CD14-positive monocyte (primary cell): ENCODE measurements at regions not wholly inside any gene's neighbourhood (a gene's known extent, or its start where the extent isn't known, plus 50 kb on each side); places are given as distances from the start of the nearest gene placed in this dataset.

ENCODE experiments used
- DNase-seq, 3 donors: peaks; one replicate each; pipeline ENCODE4 v3.0.0-alpha.2; 2011 to 2022
- H2AFZ ChIP-seq: 2 replicates; pipeline ENCODE4 v1.6.0; 2012; ENCODE audit warnings: mild to moderate bottlenecking, low read depth, low read length, inconsistent platforms; ENCODE audit not compliant: insufficient read depth, poor library complexity, severe bottlenecking
- H3K27ac ChIP-seq, 2 donors: 1 replicate in 1 of 2; 2 replicates in 1 of 2; pipeline ENCODE4 v1.5.1; 2012 to 2013; ENCODE audit warnings: low read length in 2 of 2, control low read depth in 1 of 2, inconsistent platforms in 1 of 2, low read depth in 1 of 2, mild to moderate bottlenecking in 1 of 2
- H3K27me3 ChIP-seq, 2 donors: one replicate each; pipeline versions ENCODE4 v1.6.0 to v1.6.1; 2011 to 2013; ENCODE audit warnings: low read length in 2 of 2; ENCODE audit not compliant: control insufficient read depth in 2 of 2, insufficient read depth in 2 of 2
- H3K36me3 ChIP-seq, 2 donors: replicated peaks in 1 of 2; 1 replicate in 1 of 2; 2 replicates in 1 of 2; pipeline versions ENCODE4 v1.5.1 to v1.6.1; 2012 to 2013; ENCODE audit warnings: low read length in 2 of 2, control low read depth in 1 of 2, inconsistent platforms in 1 of 2, mild to moderate bottlenecking in 1 of 2; ENCODE audit not compliant: insufficient read depth in 2 of 2, control insufficient read depth in 1 of 2
- H3K4me1 ChIP-seq, 2 donors: 1 replicate in 1 of 2; 2 replicates in 1 of 2; pipeline versions ENCODE4 v1.5.1 to v1.6.1; 2012 to 2013; ENCODE audit warnings: low read length in 2 of 2, control low read depth in 1 of 2, inconsistent platforms in 1 of 2, mild to moderate bottlenecking in 1 of 2, moderate library complexity in 1 of 2; ENCODE audit not compliant: insufficient read depth in 2 of 2, control insufficient read depth in 1 of 2
- H3K4me2 ChIP-seq: replicated peaks from 2 replicates; pipeline ENCODE3; 2012; ENCODE audit warnings: low read length, moderate library complexity, mild to moderate bottlenecking; ENCODE audit not compliant: poor library complexity, severe bottlenecking; ENCODE audit errors: extremely low read depth
- H3K4me3 ChIP-seq, 3 experiments: fragments of 200-600 bp in 1 of 3; sonication (generic) in 1 of 3; replicated peaks in 1 of 3; 1 replicate in 2 of 3; 2 replicates in 1 of 3; pipeline ENCODE4 v1.5.1; 2011 to 2013; ENCODE audit warnings: low read length in 3 of 3, mild to moderate bottlenecking in 3 of 3, control low read depth in 2 of 3, low read depth in 2 of 3, inconsistent platforms in 1 of 3, moderate library complexity in 1 of 3
- H3K79me2 ChIP-seq: 2 replicates; pipeline ENCODE4 v1.6.0; 2012; ENCODE audit warnings: mild to moderate bottlenecking, control low read depth, inconsistent platforms, low read length, moderate library complexity; ENCODE audit not compliant: insufficient read depth
- H3K9ac ChIP-seq: 2 replicates; pipeline ENCODE4 v1.6.0; 2017; ENCODE audit warnings: low read length, mild to moderate bottlenecking; ENCODE audit not compliant: insufficient read depth, poor library complexity, severe bottlenecking
- H3K9me3 ChIP-seq, 2 donors: replicated peaks in 1 of 2; 1 replicate in 1 of 2; 2 replicates in 1 of 2; pipeline versions ENCODE4 v1.5.1 to v1.6.1; 2012 to 2013; ENCODE audit warnings: low read length in 2 of 2, control low read depth in 1 of 2; ENCODE audit not compliant: control insufficient read depth in 1 of 2, insufficient read depth in 1 of 2
- H4K20me1 ChIP-seq: 2 replicates; pipeline ENCODE4 v1.6.0; 2012; ENCODE audit warnings: mild to moderate bottlenecking, low read length, control low read depth, moderate library complexity; ENCODE audit not compliant: insufficient read depth
- H3K27ac Mint-ChIP-seq, 7 donors: one replicate each; pipeline ENCODE4 v1.8.0; 2020; ENCODE audit warnings: mild to moderate bottlenecking in 7 of 7, mixed read lengths in 7 of 7, moderate library complexity in 6 of 7, inconsistent platforms in 2 of 7
- H3K27me3 Mint-ChIP-seq, 3 donors: one replicate each; pipeline ENCODE4 v1.8.0; 2021 to 2022; ENCODE audit warnings: low read depth in 3 of 3, mild to moderate bottlenecking in 3 of 3, mixed read lengths in 3 of 3, moderate library complexity in 3 of 3, inconsistent platforms in 1 of 3
- H3K36me3 Mint-ChIP-seq, 2 donors: one replicate each; pipeline ENCODE4 v1.8.0; 2020; ENCODE audit warnings: mixed read lengths in 2 of 2, inconsistent platforms in 1 of 2, mild to moderate bottlenecking in 1 of 2
- H3K4me1 Mint-ChIP-seq: one replicate; pipeline ENCODE4 v1.8.0; 2020; ENCODE audit warnings: mild to moderate bottlenecking, mixed read lengths
- H3K4me3 Mint-ChIP-seq, 2 donors: one replicate each; pipeline ENCODE4 v1.8.0; 2020; ENCODE audit warnings: mild to moderate bottlenecking in 2 of 2, mixed read lengths in 2 of 2, moderate library complexity in 1 of 2
- H3K9me3 Mint-ChIP-seq, 7 donors: one replicate each; pipeline ENCODE4 v1.8.0; 2020 to 2022; ENCODE audit warnings: mixed read lengths in 7 of 7, mild to moderate bottlenecking in 6 of 7, moderate library complexity in 6 of 7, inconsistent platforms in 2 of 7
- WGBS: methylation state at CpG from one replicate; pipeline ENCODE4 v1.1.5; 2013; ENCODE audit warnings: missing lambda C conversion rate; ENCODE audit not compliant: insufficient coverage; 5-methylcytosine and 5-hydroxymethylcytosine counted together
- intact Hi-C, 2 donors: fragments of 100-400 bp; cut with micrococcal nuclease; formaldehyde crosslinking; loops; one replicate each; pipeline versions ENCODE4 v1.15.0 to v1.15.1; 2023
- TF ChIP-seq, protein P1 (sequence below): fragments of 200-600 bp; IDR thresholded peaks from one replicate; pipeline ENCODE4 v1.8.0; 2022; ENCODE audit warnings: antibody characterized with exemption, mild to moderate bottlenecking

DNA sequence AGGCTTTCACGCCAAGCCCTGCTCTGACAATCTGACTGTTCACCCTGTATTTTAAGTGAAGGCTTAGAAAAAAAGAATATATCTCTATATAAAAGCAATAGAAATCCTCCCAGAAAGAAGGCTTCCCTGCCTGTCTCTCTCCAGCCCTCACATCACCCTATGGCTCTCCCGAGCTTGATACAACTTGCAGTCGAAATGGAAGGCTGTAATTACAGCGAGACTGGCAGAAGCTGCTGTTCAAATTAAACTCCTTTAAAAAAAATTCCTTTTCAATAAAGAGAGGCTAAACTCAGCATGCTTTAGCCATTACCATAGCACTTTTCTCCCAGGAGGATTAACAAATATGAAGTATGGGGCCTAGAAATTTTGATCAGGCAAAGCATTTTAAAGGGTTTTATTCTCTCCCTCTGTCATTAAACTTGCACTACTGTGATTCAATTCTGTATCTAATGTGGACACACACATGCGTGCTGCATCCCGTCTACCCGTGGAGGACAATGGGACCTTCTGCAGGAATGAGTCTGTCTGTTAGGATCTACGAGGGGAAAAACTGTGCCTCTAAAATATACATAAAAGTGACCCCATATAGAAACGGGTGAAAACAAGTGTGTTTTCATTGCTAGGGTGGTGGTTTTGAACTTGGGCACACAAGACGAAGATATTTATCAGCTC lies 223.8 kb downstream of the USP6NL start:
- Histone ChIP-seq H3K4me1 (no peaks in the 10 kb centered on the region), H3K4me2 (no peak overlapping the region), H3K27ac (no peak overlapping the region), H3K9ac (no peak overlapping the region), H3K79me2 (no peaks in the 10 kb centered on the region), H3K36me3 (no peaks in the 10 kb centered on the region), H3K9me3 (no peaks in the 10 kb centered on the region), H4K20me1 (no peaks in the 10 kb centered on the region), H3K27me3 (no peaks in the 10 kb centered on the region), H3K4me3 (no peak overlapping the region), H2AFZ (no peak overlapping the region)
- no peaks in the 10 kb centered on the region for H3K36me3 Mint-ChIP-seq
- H3K27ac Mint-ChIP-seq: no peak overlapping the region
- intact Hi-C loops: no loop called here
- H3K4me3 Mint-ChIP-seq: no peak overlapping the region
- no peak for DNase-seq
- H3K9me3 Mint-ChIP-seq: peaks cover 0 to 6% (median 3%) of the 10 kb centered on the region in 7 donors
- peaks cover 2 to 4% (median 2%) of the 10 kb centered on the region in 3 donors for H3K27me3 Mint-ChIP-seq
- WGBS: 96% methylated on average over 3 of the region's 10 CpGs
- TF ChIP-seq, protein P1, sequence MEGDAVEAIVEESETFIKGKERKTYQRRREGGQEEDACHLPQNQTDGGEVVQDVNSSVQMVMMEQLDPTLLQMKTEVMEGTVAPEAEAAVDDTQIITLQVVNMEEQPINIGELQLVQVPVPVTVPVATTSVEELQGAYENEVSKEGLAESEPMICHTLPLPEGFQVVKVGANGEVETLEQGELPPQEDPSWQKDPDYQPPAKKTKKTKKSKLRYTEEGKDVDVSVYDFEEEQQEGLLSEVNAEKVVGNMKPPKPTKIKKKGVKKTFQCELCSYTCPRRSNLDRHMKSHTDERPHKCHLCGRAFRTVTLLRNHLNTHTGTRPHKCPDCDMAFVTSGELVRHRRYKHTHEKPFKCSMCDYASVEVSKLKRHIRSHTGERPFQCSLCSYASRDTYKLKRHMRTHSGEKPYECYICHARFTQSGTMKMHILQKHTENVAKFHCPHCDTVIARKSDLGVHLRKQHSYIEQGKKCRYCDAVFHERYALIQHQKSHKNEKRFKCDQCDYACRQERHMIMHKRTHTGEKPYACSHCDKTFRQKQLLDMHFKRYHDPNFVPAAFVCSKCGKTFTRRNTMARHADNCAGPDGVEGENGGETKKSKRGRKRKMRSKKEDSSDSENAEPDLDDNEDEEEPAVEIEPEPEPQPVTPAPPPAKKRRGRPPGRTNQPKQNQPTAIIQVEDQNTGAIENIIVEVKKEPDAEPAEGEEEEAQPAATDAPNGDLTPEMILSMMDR: no peak
- no peaks in the 10 kb centered on the region for H3K4me1 Mint-ChIP-seq

DNA sequence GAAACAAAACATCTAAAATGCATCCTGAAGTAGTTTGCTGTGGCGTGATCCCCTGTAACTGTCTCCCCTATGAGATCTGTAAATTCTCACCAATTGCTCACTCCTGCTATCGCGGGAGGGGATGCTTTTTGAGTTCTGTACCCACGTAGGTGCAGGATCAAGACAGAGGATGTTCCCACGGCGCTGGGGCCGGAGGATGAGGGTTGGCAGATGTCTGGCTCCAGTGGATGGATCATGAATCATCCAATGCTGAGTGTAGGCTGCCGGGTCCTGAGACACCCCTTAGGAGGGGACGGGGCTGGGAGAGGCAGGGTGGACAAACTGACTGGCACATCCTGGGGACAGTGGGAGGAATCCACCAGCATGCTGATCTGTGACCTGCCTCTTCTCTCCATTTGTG lies 224.4 kb downstream of the USP6NL start:
- H3K4me1 Mint-ChIP-seq: peaks cover 3% of the 10 kb centered on the region
- no peak overlapping the region for H3K4me3 Mint-ChIP-seq
- no peak overlapping the region for H3K4me3 ChIP-seq
- no peaks in the 10 kb centered on the region for H3K36me3 Mint-ChIP-seq
- no peaks in the 10 kb centered on the region for H4K20me1 ChIP-seq
- 86% methylated on average over 8 of the region's 9 CpGs for WGBS
- intact Hi-C loops: no loop called here
- H3K27ac ChIP-seq: no peak overlapping the region
- no peak overlapping the region for H3K9ac ChIP-seq
- H3K27ac Mint-ChIP-seq: no peak overlapping the region
- peaks cover 0 to 7% (median 2%) of the 10 kb centered on the region in 7 donors for H3K9me3 Mint-ChIP-seq
- H3K27me3 ChIP-seq: no peaks in the 10 kb centered on the region
- no peak overlapping the region for H3K4me2 ChIP-seq
- no peaks in the 10 kb centered on the region for H3K9me3 ChIP-seq
- H2AFZ ChIP-seq: no peak overlapping the region
- TF ChIP-seq, protein P1: no peak
- H3K27me3 Mint-ChIP-seq: peaks cover 2 to 6% (median 4%) of the 10 kb centered on the region in 3 donors
- DNase-seq: no peak
- H3K79me2 ChIP-seq: no peaks in the 10 kb centered on the region
- no peaks in the 10 kb centered on the region for H3K36me3 ChIP-seq
- H3K4me1 ChIP-seq: no peaks in the 10 kb centered on the region
